ENCODE measurements at regions not wholly inside any gene's neighbourhood (a gene's known extent, or its start where the extent isn't known, plus 50 kb on each side); places are given as distances from the start of the nearest gene placed in this dataset.

GRCh38 chrX:27354021-27354420 lies 109.1 kb downstream of the PPP4R3C start:
- no peak overlapping the region for H3K4me3 Mint-ChIP-seq (ENCODE audit: unreplicated experiment)
- no peaks in the 10 kb centered on the region for H3K9me3 Mint-ChIP-seq (ENCODE audit: unreplicated experiment)
- H3K4me1 Mint-ChIP-seq (ENCODE audit: low read depth, unreplicated experiment) = no peaks in the 10 kb centered on the region
- H3K27ac Mint-ChIP-seq (ENCODE audit: unreplicated experiment) = no peak overlapping the region
- TF ChIP-seq, protein P1, sequence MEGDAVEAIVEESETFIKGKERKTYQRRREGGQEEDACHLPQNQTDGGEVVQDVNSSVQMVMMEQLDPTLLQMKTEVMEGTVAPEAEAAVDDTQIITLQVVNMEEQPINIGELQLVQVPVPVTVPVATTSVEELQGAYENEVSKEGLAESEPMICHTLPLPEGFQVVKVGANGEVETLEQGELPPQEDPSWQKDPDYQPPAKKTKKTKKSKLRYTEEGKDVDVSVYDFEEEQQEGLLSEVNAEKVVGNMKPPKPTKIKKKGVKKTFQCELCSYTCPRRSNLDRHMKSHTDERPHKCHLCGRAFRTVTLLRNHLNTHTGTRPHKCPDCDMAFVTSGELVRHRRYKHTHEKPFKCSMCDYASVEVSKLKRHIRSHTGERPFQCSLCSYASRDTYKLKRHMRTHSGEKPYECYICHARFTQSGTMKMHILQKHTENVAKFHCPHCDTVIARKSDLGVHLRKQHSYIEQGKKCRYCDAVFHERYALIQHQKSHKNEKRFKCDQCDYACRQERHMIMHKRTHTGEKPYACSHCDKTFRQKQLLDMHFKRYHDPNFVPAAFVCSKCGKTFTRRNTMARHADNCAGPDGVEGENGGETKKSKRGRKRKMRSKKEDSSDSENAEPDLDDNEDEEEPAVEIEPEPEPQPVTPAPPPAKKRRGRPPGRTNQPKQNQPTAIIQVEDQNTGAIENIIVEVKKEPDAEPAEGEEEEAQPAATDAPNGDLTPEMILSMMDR (IDR thresholded peaks at IDR 0.05; ENCODE audit: partially characterized antibody, unreplicated experiment) = no peak
- no peaks in the 10 kb centered on the region for H3K27me3 Mint-ChIP-seq (ENCODE audit: unreplicated experiment)
- no peak for DNase-seq
- no peaks in the 10 kb centered on the region for H3K36me3 Mint-ChIP-seq (ENCODE audit: unreplicated experiment)

- Mint-ChIP-seq H3K9me3 (ENCODE audit: unreplicated experiment) (no peaks in the 10 kb centered on the region), H3K27ac (ENCODE audit: unreplicated experiment) (no peak overlapping the region), H3K27me3 (ENCODE audit: unreplicated experiment) (no peaks in the 10 kb centered on the region), H3K4me1 (ENCODE audit: low read depth, unreplicated experiment) (no peaks in the 10 kb centered on the region), H3K36me3 (ENCODE audit: unreplicated experiment) (no peaks in the 10 kb centered on the region), H3K4me3 (ENCODE audit: unreplicated experiment) (no peak overlapping the region)
- DNase-seq = no peak
- TF ChIP-seq, protein P1 (IDR thresholded peaks at IDR 0.05; ENCODE audit: partially characterized antibody, unreplicated experiment) = no peak
Measured at GRCh38 chrX:27350476-27350875, 112.7 kb downstream of the PPP4R3C start.

GRCh38 chrX:27336466-27337091 lies 126.6 kb downstream of the PPP4R3C start:
- TF ChIP-seq, protein P1 (IDR thresholded peaks at IDR 0.05; ENCODE audit: partially characterized antibody, unreplicated experiment) = peak; percentile 85
- DNase-seq = peak; percentile 64
- no peaks in the 10 kb centered on the region for H3K27me3 Mint-ChIP-seq (ENCODE audit: unreplicated experiment)
- H3K4me1 Mint-ChIP-seq (ENCODE audit: low read depth, unreplicated experiment) = no peaks in the 10 kb centered on the region
- H3K4me3 Mint-ChIP-seq (ENCODE audit: unreplicated experiment) = no peak overlapping the region
- H3K27ac Mint-ChIP-seq (ENCODE audit: unreplicated experiment) = no peak overlapping the region
- H3K36me3 Mint-ChIP-seq (ENCODE audit: unreplicated experiment) = no peaks in the 10 kb centered on the region
- H3K9me3 Mint-ChIP-seq (ENCODE audit: unreplicated experiment) = no peaks in the 10 kb centered on the region

GRCh38 chrX:27321632-27322031 lies 141.5 kb downstream of the PPP4R3C start:
- TF ChIP-seq, protein P1 (IDR thresholded peaks at IDR 0.05; ENCODE audit: partially characterized antibody, unreplicated experiment) = no peak
- Mint-ChIP-seq H3K27ac (ENCODE audit: unreplicated experiment) (no peak overlapping the region), H3K4me1 (ENCODE audit: low read depth, unreplicated experiment) (no peaks in the 10 kb centered on the region), H3K27me3 (ENCODE audit: unreplicated experiment) (no peaks in the 10 kb centered on the region), H3K9me3 (ENCODE audit: unreplicated experiment) (no peaks in the 10 kb centered on the region), H3K4me3 (ENCODE audit: unreplicated experiment) (no peak overlapping the region), H3K36me3 (ENCODE audit: unreplicated experiment) (no peaks in the 10 kb centered on the region)
- DNase-seq = no peak

DNA sequence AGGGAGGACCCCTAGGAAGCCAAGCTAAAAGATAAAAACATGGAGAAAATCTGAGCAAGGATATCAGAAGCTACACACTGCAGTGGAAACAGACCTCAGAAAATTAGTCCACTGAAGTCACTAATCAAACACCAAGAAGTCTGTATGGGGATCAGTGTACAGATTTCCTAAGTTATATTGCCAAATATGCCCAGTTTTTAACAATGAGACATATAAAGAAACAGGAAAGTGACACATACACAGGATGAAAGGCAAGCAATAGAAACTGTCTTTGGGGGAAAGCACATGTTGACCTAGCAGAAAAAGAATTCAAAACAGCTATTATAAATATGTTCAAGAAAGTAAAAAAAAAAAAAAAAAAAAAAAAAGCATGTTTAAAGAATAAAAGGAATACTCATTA lies 153.7 kb downstream of the PPP4R3C start:
- DNase-seq = no peak
- Mint-ChIP-seq H3K4me3 (ENCODE audit: unreplicated experiment) (no peak overlapping the region), H3K4me1 (ENCODE audit: low read depth, unreplicated experiment) (no peaks in the 10 kb centered on the region), H3K9me3 (ENCODE audit: unreplicated experiment) (no peaks in the 10 kb centered on the region), H3K36me3 (ENCODE audit: unreplicated experiment) (no peaks in the 10 kb centered on the region), H3K27me3 (ENCODE audit: unreplicated experiment) (no peaks in the 10 kb centered on the region), H3K27ac (ENCODE audit: unreplicated experiment) (no peak overlapping the region)
- TF ChIP-seq, protein P1 (IDR thresholded peaks at IDR 0.05; ENCODE audit: partially characterized antibody, unreplicated experiment) = no peak

Measured in glutamatergic neuron (in vitro differentiated cells).